ENCODE measurements at regions not wholly inside any gene's neighbourhood (a gene's known extent, or its start where the extent isn't known, plus 50 kb on each side); places are given as distances from the start of the nearest gene placed in this dataset.

DNA sequence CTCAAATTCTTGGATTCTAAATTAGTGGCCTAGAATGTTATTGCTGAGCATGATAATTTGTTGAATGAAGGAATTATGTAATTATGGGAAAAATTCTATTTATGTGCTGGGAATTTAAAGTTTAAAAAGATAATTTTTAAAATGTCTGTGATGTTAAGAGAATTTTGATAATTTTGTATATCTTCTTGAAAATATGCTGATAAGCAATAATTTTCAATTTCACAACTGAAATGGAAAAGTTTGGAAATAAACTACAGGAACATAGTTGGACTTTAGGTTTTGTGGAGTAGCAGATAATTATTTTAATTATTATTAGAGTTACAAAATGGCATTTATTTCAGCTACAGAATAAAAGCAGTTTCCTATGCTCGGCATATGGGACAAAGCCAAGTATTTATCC, 268.5 kb upstream of the TPK1 start:
- TF ChIP-seq POLR2A (IDR thresholded peaks at IDR 0.05), result no peak
- TF ChIP-seq, protein P1, sequence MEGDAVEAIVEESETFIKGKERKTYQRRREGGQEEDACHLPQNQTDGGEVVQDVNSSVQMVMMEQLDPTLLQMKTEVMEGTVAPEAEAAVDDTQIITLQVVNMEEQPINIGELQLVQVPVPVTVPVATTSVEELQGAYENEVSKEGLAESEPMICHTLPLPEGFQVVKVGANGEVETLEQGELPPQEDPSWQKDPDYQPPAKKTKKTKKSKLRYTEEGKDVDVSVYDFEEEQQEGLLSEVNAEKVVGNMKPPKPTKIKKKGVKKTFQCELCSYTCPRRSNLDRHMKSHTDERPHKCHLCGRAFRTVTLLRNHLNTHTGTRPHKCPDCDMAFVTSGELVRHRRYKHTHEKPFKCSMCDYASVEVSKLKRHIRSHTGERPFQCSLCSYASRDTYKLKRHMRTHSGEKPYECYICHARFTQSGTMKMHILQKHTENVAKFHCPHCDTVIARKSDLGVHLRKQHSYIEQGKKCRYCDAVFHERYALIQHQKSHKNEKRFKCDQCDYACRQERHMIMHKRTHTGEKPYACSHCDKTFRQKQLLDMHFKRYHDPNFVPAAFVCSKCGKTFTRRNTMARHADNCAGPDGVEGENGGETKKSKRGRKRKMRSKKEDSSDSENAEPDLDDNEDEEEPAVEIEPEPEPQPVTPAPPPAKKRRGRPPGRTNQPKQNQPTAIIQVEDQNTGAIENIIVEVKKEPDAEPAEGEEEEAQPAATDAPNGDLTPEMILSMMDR (IDR thresholded peaks at IDR 0.05 in 4 of 5, conservative IDR thresholded peaks at IDR 0.05 in 1 of 5), result no peak
